Renal pelvis (tissue), 1 donor: ENCODE measurements at regions not wholly inside any gene's neighbourhood (a gene's known extent, or its start where the extent isn't known, plus 50 kb on each side); places are given as distances from the start of the nearest gene placed in this dataset.

Experiments used
- DNase-seq: peaks from one replicate; pipeline ENCODE4 v3.0.0-alpha.2; 2013

DNA sequence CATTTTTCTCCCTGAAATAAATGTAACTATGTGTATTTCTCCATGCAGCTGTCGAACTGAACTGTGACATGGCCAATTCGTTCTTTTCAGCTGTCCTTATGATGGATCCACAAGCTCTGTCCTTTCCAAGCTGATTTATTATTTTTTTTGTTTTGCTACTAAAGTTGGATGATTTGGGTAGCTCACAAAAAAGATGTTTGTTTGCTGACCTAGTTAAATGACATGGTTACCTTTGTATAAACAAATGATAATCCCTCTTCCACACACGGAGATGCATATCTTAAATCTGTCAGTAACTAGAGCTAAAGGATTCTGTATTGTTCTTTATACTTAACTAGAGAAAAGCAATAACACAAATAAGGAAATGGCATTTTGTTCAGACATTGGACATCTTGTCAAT is 884.3 kb upstream of the PCDH20 start:
- no peak for DNase-seq

DNA sequence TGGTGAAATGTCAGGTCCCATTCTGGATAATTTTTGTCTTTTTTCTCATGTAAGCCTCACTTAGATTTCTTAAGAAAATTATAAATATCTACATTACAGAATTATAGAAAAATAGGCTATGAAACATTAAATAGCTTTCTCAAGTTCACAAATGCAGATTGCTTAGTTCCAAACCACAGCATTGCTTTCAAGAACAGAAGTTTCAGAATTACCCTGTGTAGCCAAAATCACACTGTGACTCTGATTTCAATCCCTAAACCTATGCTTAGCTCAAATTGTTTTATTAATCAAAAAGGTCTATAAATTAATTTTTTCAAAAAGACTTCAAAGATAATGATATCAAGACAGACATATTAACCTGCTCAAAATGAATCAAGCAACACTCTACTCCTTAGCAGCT is 881.2 kb upstream of the PCDH20 start:
- DNase-seq: no peak

DNA sequence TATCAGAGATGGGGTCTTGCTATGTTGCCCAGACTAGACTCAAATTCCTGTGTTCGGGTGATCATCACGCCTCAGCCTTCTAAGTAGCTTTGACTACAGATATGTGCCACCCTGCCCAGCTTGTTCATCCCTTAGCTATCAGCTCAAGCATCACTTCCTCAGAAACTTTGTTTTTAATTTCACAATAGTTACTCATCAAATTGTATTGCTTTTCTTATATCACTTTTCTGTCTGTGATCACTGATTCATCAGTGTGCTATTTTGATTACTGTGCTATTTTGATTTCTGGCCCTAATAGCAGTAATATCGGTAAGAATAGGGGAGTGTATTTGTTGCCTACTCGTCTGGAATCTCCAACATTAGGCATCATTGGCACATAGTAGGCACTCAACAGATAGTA is 878.6 kb upstream of the PCDH20 start:
- DNase-seq: no peak

DNA sequence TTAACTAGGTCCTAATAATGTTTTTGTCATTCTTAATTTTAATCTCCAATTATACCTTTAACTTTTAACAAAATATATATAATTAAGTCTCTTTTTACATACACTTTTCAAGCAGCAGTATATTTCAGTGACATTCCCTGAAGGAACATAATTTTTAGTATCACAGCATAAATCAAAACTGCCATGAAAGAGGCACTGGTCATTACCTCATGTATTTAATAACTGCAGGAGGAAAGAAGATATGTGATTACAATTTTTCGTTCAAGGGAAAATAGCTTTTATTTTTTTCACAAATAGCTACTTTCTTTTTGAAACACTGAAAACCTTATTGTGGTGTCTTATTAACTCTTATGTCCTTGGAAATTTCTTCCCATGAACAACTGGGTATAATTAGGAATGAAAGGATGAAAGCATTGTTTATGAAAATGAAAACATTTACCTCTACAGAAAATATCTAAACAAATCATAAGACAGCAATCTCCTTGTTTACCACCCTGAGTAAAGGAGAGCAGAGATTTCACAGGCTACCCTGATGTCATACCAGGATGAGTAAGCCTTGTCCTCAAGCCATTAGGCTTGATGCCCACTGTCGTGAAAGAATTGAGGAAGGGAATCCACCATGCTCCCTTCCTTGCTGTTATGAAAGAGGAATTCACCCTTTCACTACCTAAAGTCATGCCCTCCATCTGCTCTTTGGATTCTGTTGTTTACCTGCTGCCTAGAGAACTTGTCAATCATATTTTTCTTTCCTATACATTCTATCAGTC is 877.2 kb upstream of the PCDH20 start:
- DNase-seq: no peak

DNA sequence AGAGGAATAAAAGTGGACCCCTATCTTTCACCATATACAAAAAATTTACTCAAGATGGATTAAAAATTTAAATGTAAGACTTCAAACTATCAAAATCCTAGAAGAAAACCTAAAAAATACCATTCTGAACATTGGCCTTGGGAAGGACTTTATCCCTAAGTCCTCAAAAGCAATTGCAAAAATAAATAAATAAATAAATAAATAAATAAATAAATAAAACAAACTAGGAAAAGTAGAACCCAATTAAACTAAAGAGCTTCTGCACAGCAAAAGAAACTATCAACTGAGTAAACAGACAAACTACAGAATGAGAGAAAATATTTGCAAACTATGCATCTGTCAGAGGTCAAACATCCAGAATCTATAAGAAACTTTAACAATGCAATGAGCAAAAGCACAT is 874.9 kb upstream of the PCDH20 start:
- DNase-seq: no peak

DNA sequence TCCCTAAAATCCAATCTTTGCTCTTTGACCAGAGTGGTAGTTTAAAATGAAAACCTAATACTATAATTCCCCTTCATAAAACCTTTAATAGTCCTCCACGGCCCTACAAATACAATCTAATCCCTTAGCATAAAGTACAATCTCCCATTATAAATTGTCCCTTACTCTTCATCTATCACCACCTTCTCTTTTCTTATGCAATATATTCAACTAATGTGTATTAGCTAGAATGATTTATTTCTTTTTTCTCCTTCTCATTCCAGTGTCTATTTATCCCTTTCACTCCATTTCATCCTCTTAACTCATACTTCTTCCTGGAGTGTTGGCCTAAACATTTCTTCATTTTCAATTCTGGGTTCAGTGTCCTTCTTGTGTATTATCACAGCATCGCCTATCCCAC is 872.1 kb upstream of the PCDH20 start:
- DNase-seq: no peak

DNA sequence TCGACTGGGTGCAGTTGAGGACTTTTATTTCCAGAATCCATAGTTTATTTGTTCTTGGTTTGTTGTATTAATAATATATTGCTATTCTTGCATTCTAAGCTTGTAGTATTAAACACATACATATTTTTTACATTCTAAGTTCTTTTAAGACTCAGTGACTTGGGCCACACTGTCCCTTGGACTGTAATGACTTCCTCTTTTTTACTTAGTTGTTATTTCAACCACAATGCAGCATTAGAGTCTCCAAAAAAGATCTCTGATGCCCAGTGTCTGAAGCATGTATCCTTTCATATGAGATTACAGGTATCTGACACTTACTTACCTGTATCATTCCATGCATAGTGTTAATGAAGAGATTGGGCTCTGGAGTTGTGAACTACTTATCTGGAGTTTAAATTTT is 864.9 kb upstream of the PCDH20 start:
- no peak for DNase-seq

DNA sequence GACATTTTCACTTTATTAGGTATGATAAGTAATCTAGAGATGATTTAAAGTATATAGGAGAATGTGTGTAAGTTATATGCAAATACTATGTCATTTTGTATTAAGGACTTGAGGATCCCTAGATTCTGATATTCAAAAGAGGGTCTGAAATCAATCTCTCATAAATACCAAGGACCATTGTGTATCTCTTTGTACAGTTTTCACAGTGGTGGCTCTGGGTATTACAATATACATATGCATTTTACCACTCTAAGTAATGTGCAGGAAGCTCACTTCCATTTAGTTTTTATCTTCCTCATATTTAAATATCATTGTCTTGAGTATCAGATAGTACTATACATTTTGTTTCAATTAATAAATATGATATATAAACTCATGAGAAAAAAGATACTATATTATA is 862.6 kb upstream of the PCDH20 start:
- no peak for DNase-seq

DNA sequence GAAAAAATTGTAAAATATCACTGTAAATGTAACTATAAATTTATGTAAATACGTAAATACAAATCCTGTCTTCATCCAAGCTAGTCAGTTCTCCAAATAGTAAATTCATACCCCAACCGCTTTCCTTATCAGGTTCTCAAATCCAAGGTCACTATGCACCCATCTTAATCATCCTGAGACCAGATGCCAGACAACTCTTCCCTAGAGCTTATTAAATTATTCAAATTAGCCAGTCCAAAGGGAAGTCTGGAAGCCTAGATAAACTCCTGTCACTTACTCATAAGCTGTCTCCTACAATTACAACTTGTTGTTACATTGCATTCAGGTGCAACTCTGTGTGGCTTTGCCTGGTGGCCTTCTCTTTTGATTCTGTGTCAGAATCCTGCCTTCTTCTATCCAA is 836.1 kb upstream of the PCDH20 start:
- DNase-seq: no peak

DNA sequence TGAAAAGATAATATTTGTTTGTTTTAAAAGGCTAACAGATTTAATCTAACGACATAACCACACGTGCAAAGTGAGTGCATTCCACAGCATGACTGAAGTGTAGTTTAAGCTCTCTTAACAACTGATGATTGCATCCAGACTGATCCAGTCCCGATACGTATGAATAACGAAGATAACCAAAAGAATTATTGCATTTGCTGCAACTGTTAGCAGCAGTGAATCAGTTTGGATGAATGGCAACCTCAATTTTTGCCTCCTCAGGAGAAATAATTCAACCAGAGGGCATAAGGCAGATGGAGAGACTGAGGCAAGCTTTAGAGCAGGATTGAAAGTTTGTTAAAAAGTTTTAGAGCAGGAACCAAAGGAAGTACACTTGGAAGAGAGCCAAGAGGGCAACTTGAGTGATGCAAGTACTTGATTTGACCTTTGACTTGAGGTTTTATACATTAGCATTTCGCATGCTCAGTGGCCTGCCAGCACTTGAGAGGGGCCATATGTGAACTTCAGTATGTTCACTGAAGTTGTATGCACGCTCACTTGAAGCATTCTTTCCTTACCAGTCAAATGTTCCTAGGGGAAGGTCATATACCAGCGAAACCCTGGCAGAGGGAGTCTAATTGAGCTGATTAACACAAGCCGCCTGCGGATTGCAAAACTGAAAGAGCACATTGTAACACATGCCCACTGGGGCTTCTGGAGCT is 835.0 kb upstream of the PCDH20 start:
- no peak for DNase-seq

DNA sequence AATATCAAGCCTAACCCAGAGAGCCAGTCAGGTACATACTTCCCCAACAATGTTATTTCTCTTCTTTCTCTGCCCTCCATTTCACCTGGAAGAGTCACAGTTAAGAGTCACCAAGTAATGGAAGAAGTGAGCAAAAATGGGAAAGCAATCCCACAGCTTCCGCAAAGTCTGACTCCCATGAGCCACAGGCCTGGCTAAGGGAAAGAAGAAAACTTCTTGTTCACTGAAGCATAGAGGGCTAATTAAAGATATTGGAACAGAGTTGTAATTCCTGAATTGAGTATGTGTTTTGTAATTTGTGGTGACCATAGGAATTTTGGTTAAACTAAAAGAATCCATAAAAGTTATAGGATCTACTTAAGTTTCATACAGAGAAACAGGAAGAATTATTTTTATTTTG is 830.9 kb upstream of the PCDH20 start:
- DNase-seq: no peak

DNA sequence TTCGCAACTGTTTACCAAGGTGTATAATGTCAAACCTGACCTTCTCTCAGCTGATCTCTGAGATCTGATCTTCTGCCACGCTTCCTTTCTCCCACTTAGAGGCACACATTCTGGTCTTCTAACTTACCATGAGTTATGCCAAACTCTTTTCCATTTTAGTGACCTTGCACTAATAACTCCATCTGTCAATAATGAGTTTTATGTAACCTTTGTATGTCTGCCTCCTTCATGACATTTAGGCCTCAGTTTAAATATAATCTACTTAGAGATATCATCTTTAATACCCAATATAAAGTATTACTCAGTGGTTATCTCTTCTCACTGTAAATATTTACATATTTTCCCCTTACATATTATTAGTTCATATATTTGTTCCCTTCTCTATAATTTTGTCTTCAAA is 827.5 kb upstream of the PCDH20 start:
- no peak for DNase-seq

DNA sequence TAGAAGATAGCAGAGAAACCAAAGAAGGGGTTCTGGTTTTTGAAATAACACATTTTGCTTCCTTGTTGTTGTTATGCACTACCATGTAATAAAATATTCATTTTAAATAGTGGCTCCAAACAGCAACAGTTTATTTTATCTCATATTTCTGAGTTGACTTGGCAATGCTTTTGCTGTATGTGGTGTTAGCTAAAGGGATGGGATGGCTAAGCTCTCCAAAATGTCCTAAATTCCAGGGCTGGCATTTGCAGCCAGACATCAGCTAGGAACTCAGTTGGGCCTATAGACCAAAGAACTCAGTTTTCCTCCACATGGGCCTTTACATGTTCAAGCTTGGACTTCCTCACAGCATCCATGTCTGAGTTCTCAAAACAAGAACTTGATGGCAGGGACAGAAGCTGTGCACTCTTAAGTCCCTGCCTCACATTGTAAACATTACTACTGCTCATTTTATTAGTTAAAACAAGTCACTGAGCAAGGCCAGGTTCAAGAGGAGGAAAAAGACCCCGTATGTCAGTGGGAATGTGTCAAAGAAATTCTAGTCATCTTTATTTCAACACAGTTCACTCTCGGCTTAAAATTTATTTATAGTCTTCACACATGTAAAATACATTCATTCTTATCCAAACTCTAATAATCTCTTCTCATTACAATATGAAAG is 819.3 kb upstream of the PCDH20 start:
- no peak for DNase-seq

DNA sequence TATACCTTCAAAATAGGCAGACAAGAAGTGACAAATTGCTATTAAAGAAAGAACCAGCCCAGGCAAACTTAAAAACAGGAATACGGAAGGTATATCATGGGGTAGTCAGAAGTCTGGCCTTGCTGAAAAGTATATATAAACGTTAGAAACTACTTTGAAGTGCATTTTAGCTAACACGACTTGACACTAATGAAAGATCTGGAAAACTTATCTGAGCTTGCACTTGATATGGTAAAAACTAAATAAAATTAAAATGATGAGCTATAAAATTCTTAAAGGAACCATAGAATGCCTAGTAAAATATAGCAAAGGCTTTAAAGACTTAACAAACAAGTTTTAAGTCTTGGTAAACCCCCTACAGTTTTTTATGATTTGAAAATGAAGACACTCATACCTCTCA is 795.3 kb upstream of the PCDH20 start:
- DNase-seq: no peak

DNA sequence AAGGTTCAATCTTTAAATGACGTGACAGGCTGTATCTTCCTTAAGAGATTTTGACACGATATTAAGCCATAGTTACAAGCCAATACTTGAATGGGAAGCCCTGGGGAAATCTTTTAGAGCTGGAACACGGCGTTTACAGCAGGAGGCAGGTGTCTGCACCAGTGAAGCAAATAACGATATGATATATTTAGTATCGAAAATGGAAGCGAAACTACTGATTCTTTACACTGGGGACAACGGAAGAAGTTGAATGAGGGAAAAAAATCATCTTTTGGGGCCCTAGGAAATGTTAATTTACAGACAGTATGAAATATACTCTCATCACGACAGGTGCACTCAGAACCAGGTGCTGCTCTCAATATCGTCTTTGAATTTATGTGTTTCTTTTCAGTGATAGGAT is 793.9 kb upstream of the PCDH20 start:
- DNase-seq: no peak

DNA sequence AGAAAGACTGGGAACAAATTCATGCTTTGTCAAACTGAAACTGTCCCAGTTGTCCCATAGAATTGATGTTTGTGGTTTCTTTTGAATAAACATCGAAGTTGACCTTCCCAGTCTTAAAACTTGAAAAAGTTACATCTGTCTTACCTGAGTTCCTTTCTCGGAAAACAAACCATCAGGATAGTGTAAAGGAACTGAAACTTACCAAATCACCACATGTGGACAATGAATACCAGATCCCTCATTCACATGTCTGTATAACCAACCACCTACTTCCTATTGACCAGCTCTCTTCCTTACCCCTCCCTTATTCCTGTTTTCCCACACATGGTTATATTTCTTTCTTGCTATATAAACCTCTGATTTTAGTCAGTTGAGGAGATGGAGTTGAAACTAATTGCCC is 791.7 kb upstream of the PCDH20 start:
- no peak for DNase-seq

DNA sequence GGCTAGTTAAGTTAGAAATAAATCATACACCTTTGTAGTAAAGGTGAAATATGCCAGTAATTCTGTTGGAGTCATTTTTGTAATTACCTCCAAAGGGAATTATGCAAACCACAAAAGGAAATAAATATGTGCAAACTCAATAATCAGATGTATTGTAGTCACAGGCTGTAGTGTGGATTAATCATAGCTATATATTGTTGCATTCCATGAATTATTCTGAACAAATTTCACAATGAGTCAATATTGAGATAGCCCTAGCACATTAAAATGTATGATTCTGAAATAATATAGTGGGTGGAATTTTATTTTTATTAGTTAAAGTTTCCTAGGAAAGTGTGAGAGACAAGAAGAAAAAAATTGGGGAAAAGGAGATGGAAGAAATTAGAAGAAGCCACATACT is 790.5 kb upstream of the PCDH20 start:
- no peak for DNase-seq

DNA sequence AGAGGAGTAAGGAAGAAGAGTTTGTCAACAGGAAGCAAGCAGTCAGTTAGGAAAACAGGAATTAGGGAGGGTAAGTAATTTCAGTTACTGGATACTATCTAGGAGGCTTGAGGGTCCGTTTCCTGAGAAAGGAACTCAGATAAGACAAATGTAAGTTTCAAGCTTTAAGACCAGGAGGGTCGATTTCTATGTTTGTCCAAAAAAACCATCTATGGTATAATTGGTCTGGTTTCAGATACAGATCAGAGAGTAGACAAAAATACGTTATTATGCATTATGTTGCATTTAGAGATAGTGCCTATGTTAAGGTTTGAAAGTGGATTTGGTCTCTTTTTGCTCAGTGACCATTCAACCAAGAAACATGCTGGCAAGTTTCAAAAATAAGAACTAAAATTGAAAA is 789.6 kb upstream of the PCDH20 start:
- DNase-seq: no peak

DNA sequence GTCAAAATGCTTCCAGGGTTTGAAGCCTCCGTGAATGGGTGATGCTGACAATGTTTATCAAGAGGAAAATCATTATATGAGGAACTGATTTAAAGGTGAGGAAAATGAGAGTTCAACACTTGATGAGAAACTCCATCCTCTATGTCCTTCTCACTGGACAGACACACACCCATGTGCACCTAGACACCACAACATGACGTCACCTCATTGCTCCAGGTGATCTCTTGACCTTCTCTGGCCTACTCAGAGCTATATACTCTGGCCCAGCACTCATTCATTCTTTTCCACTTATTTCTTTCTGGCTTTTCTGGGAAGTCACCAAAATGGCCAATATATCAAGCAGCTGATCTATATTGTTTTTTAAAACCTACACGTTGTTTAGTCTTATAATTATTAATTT is 778.7 kb upstream of the PCDH20 start:
- DNase-seq: no peak

DNA sequence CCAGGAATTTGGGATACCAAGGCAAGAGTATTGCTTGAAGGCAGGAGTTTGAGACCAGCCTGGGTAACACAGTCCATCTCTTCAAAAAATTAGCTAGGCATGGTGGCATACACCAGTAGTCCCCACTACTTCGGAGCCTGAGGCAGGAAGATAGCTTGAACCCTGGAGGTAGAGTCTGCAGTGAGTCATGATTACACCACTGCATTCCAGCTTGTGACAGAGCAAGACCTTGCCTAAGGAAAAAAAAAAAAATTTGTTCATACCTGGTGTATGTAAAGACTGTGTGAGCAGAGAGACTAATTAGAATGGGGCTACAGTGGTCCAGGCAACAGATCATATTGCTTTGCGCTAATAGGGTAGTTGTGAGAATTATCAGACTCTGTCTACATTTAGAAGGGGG is 778.3 kb upstream of the PCDH20 start:
- DNase-seq: no peak

DNA sequence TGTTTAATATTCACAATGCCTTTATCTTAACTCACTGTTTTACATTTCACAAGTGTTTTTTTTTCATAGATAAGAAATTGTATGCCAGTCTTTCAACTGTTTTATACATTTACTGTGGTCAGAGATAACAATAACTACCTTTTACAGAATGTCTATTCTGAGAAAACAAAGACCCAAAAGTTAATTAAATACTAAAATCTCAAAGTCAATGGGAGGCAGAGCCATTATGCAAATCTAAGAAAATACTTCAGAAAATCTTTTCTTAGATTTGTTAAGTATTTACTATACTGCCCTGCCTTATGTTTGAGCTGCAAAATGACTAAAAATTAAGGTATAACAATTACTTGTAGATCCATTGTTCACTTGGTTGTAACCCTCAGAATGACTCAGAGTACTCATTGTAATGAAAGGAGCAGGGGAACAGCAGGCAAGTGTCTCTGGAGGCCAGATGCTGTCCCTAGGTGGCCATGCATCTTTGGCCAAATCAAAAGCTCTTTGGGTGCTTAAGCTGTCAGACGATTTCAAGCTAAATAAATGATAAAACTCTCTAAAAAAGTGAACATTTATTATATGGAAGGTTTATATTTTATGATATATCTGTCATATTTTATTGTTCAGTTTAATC is 770.1 kb upstream of the PCDH20 start:
- no peak for DNase-seq

DNA sequence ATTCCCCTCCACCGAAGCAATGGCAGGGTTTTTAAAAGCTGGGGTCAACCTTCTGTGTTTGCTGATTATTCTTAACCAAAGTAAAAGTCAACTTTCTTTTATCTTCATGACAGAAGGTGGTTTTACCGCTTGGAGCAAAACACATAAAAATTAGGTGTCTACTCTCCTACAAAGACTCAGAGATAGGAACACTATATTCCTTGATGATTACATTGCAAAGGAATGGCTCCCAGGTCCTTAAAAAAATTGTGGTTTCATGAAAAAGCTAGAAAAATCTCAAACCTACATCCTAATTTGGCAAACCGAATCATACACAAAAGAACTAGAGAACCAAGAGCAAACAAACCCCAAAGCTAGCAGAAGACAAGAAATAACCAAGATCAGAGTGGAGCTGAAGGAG is 760.4 kb upstream of the PCDH20 start:
- DNase-seq: no peak

DNA sequence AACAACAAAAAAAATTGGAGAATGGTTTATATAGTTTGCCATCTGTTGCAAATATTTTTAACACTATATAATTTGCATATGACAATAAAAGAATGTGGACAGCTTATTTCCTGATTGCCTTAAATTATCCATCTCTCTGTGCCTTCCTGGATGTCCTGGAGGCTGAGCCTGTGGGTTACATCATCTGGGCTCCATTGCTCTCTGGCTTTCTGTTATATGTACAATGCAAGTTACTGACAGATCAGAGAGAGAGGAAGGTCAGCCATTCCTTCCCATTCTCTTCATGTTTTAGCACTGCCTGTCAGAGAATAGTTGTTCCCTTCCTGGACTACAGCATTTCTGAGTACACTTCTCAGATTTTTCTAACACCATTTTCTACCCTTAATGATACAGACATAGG is 758.3 kb upstream of the PCDH20 start:
- no peak for DNase-seq
